GM19043 (cell line): ENCODE measurements at regions not wholly inside any gene's neighbourhood (a gene's known extent, or its start where the extent isn't known, plus 50 kb on each side); places are given as distances from the start of the nearest gene placed in this dataset.

Experiments
- ATAC-seq: cut with Tn5 transposase; IDR thresholded peaks from one replicate; pipeline ENCODE4 v1.9.1; 2021; ENCODE audit warnings: low read depth; ENCODE audit not compliant: unreplicated experiment

DNA sequence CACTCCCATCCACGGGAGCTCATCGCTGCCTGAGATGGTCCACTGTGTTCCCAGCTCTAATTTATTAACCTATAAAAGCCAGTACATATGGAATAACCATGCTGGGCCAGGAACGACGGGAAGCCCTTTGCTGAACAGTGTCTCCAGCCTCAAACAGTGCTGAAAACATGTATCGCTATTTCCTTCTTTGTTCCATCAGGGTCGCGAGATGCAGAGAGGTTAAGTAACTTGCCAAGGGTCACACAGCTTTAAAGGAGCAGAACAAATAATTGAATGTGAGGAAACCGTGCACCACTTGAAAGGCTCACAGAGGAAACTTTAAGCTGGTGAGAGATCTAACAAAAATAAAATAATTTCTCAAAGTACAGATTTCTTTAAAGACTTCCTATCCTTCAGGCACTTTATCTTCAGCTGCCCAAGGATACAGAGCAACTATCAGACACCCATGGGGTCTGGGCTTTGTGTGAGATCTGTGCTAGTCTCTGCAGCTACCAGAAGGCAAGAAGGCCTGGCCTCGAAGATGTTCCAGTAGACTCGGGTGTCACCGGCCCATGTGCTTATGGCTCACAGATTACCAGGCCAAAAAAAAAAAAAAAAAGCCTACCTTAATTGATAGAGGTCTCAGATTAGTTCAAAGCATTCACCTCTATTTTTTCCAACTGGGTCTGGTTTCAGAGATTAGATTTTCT lies 207.8 kb upstream of the FOXF1 start:
- ATAC-seq, result no peak

DNA sequence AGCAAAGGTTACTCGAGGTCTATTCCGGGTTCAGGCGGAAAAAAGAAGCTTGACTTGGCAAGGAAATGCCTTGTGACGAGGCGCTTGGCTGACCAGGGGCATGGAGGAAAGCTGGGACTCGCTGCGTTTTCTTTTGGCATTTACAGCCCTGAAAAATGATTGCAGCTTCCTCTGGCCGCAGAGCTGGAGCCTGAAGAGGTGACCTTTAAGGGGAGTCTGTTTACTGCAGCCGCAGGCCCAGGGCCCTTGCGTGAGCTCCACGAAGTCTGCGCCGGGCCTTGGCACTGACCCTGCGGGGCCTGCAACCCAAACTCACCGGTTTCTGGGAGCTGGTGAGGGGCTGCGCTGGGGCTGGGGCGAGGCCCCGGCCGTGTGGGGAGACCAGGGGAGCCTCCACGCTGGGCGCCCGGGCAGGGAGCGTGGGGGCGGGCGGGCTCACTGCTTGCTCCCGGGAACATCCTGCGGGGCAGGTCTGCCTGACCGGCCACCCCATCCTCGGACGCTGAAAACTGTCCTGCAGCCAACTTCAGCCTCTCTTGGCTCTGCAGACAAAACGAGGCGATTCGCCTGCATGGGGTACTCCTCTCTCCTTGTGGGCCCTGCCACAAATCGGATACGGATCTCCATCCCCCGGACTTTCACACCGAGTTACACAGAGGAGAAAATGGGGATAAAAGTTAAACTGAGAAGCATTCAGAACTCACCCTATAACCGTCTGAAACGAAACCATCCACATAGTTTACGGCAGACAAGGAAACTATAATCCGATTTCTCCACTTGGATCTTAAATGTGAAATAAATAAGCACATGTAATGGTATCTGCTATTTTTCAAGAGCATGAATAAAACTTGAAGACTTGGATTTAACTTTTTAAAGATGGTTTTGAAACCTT lies 206.3 kb upstream of the FOXF1 start:
- ATAC-seq, result no peak

DNA sequence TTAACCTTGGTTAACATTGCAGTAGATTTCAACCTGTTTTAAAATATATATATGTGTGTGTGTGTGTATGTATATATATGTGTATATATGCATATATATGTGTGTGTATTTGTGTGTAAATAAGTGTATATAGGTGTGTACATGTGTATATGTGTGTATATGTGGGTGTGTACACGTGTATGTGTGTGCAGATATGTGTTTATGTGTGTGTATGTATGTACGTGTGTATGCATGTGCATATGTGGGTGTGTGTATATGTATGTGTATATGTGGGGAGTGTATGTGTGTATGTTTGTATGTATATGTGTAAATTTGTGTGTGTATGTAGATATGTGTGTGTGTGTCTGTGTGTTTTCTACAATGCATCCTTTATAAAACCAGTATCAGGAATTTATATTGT lies 205.5 kb upstream of the FOXF1 start:
- ATAC-seq, result no peak

DNA sequence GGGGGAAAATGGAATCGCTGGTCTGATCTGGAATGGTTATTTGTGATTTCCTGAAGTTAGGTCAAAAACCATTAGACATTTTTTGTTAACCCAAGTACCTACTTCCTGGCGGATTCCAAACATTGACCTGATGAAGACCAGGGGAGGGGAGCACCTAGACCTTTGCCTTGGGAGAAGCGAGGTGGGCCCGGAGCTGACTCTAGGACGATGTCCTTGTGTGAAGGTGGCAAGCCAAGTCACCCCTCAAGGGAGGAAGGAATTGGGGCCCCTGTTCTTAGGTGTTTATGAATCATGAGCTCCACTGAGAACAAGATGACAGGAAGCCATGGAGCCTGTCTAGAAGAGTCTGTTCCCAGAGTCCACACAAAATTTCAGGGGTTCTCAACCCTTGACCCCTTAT lies 204.9 kb upstream of the FOXF1 start:
- ATAC-seq, result no peak

DNA sequence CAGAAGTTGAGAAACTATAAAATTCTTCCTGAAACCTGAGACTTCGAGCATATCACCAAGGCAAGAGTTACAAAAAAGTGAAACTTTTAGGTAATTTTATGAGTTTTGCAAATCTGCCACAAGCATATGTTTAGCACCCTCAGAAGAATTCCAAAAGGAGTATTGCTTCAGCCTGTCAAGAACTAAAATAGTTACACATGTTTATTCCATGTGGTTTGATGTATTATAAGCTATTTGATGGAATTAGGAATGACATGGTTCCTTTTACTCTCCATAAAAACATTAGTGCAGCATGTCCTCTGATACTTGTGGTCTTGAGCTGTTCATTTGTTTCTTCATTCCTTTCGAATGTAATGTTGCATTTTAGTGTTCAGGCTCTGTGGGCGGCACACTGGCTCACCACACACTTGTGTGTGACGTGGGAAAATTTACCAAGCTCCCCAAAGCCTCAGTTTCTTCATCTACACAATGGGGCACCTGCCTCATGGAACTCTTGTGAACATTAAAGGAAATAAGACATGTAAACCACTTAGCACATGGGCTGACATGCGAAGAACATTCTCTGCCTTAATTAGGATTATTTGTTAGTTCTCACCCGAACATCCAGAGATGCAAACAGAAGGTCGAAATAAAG lies 204.2 kb upstream of the FOXF1 start:
- ATAC-seq, result no peak

DNA sequence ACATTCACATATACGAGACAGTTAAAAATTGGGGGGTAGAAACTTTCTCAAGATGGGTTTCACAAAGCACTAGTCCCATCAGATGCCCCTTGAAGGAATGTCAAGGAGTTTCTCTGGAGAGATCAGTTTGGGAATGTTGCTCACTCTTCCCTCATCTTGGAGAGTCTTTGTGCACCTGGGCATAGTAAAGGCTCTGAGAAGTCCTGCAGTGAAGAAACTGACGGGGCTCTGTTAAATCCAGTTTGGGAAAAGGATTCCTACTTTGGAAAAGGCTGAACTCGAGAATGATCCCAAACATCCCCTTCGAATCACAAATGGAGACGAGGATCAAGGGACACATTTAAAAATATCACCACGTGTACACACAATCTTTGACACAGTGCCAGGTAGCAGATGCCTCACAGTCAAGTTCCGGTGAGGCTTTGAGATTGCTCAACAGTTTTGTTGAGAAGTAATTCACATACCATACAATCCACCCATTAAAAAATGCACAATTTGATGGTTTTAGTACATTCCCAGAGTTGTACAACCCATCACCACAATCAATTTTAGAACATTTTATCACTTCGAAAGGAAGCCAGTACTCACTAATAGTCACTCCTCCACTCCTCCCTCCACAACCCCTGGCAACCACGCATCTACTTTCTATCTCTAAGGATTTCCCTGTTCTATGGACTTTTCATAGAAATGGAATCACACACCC lies 203.4 kb upstream of the FOXF1 start:
- no peak for ATAC-seq

DNA sequence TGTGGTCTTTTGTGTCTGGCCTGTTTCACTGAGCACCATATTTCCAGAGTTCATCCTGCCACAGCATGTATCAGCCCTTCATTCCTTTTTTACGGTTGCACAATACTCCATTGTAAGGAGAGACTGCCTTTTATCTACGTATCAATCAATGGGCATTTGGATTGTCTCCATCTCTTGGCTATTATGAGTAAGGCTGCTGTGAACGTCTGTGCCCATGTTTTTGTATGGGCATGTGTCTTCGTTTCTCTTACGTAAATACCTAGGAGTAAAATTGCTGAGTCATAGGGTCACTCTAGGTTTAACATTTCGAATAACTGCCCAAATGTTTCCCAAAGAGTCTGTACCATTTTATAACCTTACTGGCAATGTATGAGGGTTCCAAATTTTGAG lies 202.8 kb upstream of the FOXF1 start:
- no peak for ATAC-seq

DNA sequence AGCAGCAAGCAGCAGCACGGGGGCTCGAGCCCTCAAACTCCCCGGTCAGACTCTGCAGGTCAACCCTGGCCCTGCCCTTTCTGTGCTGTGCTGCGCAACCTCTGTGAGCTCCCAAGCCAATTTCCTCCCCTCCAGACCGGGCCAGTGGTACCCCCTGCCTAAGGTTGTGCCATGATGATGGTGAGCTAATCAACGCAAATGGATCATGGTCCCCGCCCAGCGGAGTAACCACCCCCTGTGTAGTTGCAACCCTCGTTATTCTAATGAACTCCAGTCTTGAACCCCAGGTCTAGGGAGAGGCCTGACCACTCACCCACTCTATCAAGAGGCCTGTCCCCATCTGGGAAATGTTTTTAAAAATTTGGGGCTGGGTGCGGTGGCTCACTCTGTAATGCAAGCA lies 201.8 kb upstream of the FOXF1 start:
- no peak for ATAC-seq

DNA sequence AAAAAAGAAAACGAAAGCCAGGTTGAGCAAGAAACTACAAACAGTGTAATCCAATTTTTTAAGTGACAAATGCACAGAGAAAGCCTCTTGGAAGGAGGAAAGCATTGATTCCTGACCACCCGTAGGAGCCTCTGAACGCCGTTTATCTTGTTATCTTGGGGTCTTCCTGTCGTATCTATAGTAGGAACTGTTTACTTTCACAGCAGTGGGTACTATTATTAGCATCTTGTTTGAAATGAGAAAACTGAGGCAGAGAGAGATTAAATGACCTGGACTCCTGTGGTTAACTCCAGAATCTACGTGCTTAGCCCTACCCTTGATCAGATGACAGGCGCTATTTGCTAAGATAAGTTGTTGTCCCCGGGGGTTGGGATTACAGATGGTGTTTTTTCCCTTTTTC lies 196.7 kb upstream of the FOXF1 start:
- no peak for ATAC-seq

DNA sequence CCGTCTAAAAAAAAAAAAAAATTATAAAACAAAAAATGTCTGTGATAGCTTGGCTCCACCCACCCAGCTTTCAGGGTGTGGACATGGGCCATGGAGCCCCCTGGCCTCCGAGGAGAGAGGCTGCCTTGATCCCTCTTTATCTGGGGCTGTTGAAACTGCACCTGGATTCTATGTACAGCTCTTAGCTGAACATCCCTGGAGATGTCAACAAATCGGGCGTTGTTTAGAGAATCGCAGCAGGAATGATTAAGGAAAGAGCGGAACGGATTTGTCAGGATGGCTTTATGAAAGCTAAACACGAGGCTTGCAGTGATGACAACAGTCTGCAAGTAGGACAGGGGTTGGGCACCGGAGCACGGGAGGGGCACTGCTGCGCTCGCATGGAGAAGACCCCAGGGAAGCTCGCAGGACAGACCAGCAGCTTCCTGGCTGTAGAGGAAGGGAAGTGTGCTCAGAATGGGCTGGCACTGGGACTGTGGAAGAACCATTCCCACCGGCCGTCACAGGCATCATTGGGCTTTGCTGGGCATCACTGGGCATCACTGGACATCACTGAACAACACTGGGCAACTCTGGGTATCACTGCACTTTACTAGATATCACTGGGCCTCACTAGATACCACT lies 195.8 kb upstream of the FOXF1 start:
- ATAC-seq, result no peak

DNA sequence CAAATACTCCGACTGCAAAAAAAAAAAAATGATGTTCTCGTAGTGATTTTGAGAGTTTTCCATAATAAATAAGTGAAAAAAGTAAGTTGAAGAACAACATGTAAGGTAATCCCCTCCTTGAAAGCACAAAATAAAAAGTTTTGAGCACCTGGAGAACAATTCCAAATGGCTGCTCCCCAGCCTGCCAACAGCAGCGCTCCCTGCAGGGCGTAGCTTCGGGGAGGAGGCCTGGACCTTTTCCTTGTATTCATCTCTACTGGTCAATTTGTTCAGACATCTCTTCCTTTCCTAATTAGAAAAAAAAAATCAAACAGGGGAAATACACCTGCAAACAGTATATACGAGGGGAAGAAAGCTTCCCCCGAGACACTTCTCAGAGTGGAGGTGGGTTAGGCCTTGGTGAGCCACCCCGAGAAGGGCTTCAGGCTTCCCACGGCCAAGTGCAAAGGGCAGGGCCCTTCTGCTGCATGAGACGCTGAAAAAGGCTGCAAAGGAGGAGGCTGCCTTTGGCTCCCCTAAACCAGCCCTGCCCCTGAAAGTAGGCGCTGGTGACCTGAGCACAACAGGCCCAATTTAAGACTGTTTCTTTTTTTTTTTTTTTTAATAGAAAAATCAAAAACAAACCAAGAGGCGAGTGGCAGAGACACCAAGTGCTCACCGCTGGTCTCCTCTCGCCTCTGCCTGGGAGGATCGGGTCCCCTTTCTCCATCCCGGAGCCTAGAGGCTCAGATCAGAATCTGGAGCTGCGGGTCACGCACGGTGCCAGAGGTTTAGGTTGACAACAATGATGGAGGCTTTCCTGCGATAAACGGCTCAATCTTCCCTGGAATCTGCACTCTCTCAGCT lies 193.1 kb upstream of the FOXF1 start:
- no peak for ATAC-seq

DNA sequence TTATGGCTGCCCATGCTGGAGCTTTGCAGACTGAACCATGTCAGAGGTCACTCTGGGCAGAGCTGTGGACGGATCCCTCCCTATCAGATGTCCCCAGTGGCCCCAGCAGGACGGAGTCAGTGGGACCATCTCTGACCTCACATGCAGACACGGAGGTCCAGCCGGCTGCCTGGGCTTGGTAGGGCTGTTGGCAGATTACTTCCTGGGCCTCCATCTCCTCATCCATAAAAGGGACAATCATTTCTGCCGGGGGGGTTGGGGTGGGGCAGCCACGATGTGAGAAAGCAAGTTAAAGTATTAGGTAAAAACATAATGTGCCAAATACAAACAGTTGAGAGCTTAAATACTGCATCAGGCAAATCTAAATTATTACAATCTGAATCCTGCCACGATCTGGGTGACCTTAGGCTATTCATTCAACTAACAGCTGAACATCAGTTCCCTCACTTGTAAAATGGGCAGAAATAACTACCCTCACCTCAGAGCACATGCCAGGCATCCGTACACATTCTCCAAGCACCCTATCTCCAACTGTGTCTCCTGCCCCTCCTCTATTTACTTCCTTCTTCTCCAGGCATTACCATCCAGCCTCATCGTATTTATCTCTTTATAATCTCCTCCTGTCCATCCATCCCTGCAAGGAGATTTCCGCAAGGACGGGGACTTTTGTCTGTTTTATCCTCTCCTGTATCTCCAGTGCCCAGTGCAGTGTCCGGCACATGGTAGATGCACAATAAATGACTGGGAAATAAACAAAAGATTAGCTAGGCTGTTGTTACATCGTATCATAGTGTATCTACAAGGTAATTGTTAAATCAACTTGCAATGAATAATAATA lies 192.3 kb upstream of the FOXF1 start:
- no peak for ATAC-seq

DNA sequence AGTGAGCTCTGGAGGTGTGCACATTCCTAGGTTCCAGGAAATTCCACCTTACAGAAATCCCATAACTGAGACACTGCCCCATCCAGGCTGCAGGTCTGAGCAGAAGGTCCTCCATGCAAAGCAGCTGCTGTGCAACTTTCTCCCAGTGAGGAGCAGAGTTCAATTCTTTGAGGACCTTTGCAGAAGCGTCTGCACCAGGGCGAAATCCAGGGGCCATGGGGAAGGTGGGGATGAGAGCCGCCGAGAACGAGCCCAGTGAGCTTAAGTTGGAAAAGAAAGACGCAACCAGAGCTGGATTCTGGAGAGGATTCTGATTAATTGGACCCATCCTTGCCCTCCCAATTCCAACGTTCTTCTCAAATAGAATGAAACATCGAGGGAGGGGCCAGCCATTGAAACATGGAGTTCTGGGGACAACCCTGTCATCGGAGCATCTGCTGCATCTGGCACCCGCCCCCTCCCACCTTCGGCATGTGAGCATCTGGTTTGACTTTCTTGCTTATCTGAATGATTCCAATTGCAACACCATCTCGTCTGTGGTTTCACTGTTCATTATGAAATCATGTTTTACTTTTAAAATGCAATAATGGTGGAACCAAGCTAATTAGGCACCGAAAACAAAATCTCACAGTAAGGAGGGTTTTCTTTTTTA lies 190.6 kb upstream of the FOXF1 start:
- ATAC-seq, result no peak

DNA sequence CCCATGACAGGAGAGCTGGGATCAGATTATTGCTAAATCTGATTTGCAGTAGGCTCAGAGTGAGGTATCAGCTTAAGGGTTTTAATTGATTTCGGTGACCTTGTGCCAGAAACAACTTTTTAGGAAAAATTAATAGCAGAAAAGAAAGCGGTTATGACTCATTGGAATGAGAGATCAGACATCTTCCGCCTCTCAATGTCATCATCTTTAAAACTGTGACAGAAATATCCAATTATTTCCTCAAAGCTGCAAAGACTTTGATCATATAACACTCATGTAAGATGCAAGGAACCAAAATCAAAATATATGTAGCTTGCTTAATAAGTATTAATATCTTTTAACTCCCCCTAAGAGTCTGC lies 190.1 kb upstream of the FOXF1 start:
- no peak for ATAC-seq

DNA sequence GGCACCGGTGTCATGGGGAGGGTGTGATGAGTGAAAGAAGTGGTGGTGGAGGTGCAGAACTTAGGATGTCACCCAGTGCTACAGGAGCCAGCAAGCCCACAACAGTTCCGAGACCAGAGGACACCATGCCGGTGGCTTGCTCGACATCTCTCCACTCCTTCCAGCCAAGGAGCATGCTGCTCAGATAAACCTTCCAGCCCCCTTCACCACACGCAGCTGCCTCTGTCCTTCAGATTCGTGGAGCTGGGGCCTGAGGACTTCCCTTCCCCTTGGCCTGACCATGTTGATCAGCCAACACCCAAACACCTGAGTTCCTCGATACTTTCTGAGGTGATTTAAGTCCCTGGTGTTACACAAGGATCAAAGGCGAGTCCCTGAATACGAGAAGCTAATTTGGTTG lies 188.8 kb upstream of the FOXF1 start:
- no peak for ATAC-seq

DNA sequence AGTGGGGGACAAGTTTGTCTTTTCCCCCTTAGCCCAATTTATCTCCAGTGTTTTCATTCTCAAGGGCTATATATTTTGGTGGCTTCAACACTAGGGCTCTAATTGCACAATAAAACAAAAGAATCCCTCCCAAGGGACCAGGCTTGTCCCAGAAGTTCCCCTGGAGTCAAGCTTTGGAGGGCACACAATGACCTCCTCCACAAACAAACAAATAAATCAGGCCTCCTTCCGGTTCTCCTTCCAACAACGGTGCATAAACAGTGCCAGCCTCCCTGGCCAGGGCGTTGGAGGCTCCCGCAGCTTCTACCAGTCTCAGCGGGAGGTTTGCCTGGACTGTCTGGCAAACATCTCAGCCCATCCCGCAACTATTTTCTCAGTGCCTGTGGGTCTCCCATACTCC lies 188.0 kb upstream of the FOXF1 start:
- no peak for ATAC-seq

DNA sequence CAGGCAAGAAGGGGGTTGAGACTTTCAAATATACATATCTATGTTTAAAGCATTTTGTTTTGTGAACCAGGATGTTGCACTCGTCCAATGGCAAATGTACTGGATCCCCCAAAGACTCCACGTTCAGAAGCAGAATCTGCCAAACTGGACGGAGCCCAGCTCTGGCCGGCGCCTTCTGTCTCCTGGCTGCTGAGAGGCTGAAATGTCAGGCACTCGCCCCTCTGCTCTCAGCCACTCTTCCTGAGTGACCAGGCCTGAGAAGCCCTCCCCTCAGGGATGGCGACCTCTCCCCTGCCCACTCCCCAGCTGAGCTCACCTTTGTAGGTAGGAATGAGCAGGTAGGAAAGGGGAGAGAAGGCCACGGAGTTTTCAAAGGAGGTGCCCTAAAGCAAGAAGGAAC lies 187.5 kb upstream of the FOXF1 start:
- ATAC-seq, result no peak

DNA sequence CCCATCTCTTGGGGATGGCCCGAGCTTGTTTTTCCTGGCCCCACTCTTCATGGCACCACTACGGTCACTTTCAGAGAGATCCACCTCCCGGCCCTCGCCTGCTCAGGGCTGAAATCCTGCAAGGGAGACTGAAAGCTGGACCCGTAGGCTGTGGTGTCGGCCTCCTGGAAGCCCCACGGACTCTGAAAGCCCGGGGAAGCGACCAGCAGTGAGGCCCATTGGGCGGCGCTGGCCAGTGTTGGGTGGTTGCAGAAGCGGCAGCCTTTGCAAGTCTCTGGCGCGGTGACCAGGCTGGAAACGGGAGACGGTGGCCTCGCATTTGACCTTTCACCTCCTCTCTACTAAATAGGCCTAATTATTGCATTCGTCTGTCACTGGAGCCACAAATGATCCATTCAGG lies 186.0 kb upstream of the FOXF1 start:
- no peak for ATAC-seq

DNA sequence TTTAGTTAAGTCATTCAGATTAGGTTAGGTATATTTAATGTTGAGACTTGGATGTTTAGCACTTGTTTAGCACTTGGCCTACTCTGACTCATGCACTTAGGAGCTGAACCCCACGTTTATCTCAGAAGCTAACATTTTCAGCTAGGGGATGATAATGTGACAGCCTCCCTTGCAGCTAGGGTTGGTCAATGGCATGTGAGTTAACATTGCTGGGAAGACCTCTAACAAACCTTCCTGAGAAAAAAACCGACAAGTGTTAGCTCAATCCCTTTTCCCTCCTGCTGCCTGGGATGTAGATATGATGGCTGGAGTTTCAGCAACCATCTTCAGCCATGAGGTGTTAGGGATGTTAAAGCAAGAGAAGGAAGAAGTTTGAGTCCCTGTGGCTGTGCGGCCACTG lies 185.0 kb upstream of the FOXF1 start:
- ATAC-seq, result no peak
